SK-N-SH treated with all-trans-retinoic acid at 6 μM for 48 hours (cell line): ENCODE measurements at regions not wholly inside any gene's neighbourhood (a gene's known extent, or its start where the extent isn't known, plus 50 kb on each side); places are given as distances from the start of the nearest gene placed in this dataset.

Experiments used
- ARNTL ChIP-seq: fragments of 450-650 bp; formaldehyde crosslinking; IDR thresholded peaks from 2 replicates; pipeline ENCODE4 v1.5.0; 2020; ENCODE audit warnings: low read depth, mild to moderate bottlenecking, moderate library complexity, borderline replicate concordance
- BACH2 ChIP-seq: fragments of 250-450 bp; sonication (Bioruptor Pico); IDR thresholded peaks from 2 replicates; pipeline ENCODE4 v1.9.0; 2021; ENCODE audit warnings: mild to moderate bottlenecking, borderline replicate concordance
- CREB5 ChIP-seq: fragments of 250-450 bp; sonication (Bioruptor Pico); IDR thresholded peaks from 2 replicates; pipeline ENCODE4 v1.5.1; 2020; ENCODE audit warnings: low read depth, mild to moderate bottlenecking, moderate library complexity
- GLIS3 ChIP-seq: fragments of 250-450 bp; sonication (Bioruptor Pico); IDR thresholded peaks from 2 replicates; pipeline ENCODE4 v1.5.0; 2020; ENCODE audit warnings: mild to moderate bottlenecking, moderate library complexity
- ISL1 ChIP-seq: fragments of 250-450 bp; sonication (Bioruptor Pico); IDR thresholded peaks from 2 replicates; pipeline ENCODE4 v2.1.2; 2022; ENCODE audit warnings: mild to moderate bottlenecking, moderate library complexity
- OSR1 ChIP-seq: fragments of 250-450 bp; sonication (Bioruptor Pico); IDR thresholded peaks from 2 replicates; pipeline ENCODE4 v1.8.0; 2022; ENCODE audit warnings: moderate library complexity, mild to moderate bottlenecking, inconsistent platforms
- RARB ChIP-seq: fragments of 250-450 bp; sonication (Bioruptor Pico); IDR thresholded peaks from 2 replicates; pipeline ENCODE4 v1.8.0; 2021; ENCODE audit warnings: mild to moderate bottlenecking, moderate library complexity
- SNAI2 ChIP-seq: fragments of 250-450 bp; sonication (Bioruptor Pico); IDR thresholded peaks from 2 replicates; pipeline ENCODE4 v1.5.0; 2020; ENCODE audit warnings: mild to moderate bottlenecking, moderate library complexity
- TOX ChIP-seq: fragments of 250-450 bp; sonication (Bioruptor Pico); IDR thresholded peaks from 2 replicates; pipeline ENCODE4 v1.8.0; 2021; ENCODE audit warnings: mild to moderate bottlenecking, moderate library complexity, borderline replicate concordance
- ZFP3 ChIP-seq: fragments of 250-450 bp; sonication (Bioruptor Pico); IDR thresholded peaks from 2 replicates; pipeline ENCODE4 v1.5.0; 2020; ENCODE audit warnings: mild to moderate bottlenecking, moderate library complexity
- ZFP30 ChIP-seq: fragments of 450-650 bp; formaldehyde crosslinking; IDR thresholded peaks from 2 replicates; pipeline ENCODE4 v1.5.0; 2022; ENCODE audit warnings: mild to moderate bottlenecking, moderate library complexity
- ZNF70 ChIP-seq: fragments of 450-650 bp; formaldehyde crosslinking; IDR thresholded peaks from 2 replicates; pipeline ENCODE4 v1.5.0; 2020; ENCODE audit warnings: mild to moderate bottlenecking, moderate library complexity
- TF ChIP-seq, protein P1 (sequence below): fragments of 250-450 bp; sonication (Bioruptor Pico); IDR thresholded peaks from 2 replicates; pipeline ENCODE4 v1.8.0; 2020; ENCODE audit warnings: mild to moderate bottlenecking, moderate library complexity, borderline replicate concordance
- TF ChIP-seq, protein P2 (sequence below): fragments of 250-450 bp; sonication (Bioruptor Pico); IDR thresholded peaks from 2 replicates; pipeline ENCODE4 v1.5.0; 2020; ENCODE audit warnings: mild to moderate bottlenecking, moderate library complexity

DNA sequence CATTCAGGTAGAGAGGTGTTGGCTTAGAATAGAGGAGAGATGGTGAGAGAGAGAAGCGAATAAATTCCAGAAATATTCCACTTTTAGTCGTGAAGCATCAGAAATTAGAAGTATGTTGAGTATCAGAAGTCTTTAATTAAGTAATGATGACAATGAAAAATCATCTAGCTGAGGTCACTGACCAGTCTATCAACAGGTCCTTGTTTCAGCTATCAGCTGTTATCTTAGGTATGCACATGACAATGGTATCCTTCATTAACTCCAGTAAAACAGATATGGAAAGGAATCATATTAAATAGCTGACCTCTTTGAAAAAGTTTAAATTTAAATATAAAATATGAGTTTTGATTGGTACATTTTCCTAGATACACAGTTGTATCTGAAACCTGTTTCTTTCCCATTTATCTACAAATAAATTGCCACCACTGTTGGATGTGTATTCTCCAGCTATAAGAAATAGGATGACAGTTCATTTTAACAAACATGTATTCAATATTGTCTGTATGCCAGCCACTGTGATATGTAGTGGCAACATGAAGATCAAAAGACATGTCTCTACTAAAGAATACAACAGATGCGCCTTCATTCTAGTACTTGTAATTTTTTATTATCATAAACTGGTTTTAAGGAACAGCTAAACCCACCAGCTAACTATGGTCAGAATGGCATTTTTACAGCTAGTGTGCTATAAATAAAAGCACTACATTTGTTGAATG lies 424.2 kb upstream of the DCN start:
- TF ChIP-seq RARB (CRISPR knock-in tag) (no peak), CREB5 (CRISPR knock-in tag) (no peak), BACH2 (CRISPR knock-in tag) (no peak), SNAI2 (CRISPR knock-in tag) (no peak), ZFP30 (no peak), ZFP3 (CRISPR knock-in tag) (no peak), ISL1 (CRISPR knock-in tag) (no peak), TOX (CRISPR knock-in tag) (no peak), GLIS3 (CRISPR knock-in tag) (no peak), OSR1 (CRISPR knock-in tag) (no peak), ZNF70 (CRISPR knock-in tag) (no peak), ARNTL (CRISPR knock-in tag) (no peak)
- TF ChIP-seq, protein P1, sequence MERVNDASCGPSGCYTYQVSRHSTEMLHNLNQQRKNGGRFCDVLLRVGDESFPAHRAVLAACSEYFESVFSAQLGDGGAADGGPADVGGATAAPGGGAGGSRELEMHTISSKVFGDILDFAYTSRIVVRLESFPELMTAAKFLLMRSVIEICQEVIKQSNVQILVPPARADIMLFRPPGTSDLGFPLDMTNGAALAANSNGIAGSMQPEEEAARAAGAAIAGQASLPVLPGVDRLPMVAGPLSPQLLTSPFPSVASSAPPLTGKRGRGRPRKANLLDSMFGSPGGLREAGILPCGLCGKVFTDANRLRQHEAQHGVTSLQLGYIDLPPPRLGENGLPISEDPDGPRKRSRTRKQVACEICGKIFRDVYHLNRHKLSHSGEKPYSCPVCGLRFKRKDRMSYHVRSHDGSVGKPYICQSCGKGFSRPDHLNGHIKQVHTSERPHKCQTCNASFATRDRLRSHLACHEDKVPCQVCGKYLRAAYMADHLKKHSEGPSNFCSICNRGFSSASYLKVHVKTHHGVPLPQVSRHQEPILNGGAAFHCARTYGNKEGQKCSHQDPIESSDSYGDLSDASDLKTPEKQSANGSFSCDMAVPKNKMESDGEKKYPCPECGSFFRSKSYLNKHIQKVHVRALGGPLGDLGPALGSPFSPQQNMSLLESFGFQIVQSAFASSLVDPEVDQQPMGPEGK = no peak
- TF ChIP-seq, protein P2, sequence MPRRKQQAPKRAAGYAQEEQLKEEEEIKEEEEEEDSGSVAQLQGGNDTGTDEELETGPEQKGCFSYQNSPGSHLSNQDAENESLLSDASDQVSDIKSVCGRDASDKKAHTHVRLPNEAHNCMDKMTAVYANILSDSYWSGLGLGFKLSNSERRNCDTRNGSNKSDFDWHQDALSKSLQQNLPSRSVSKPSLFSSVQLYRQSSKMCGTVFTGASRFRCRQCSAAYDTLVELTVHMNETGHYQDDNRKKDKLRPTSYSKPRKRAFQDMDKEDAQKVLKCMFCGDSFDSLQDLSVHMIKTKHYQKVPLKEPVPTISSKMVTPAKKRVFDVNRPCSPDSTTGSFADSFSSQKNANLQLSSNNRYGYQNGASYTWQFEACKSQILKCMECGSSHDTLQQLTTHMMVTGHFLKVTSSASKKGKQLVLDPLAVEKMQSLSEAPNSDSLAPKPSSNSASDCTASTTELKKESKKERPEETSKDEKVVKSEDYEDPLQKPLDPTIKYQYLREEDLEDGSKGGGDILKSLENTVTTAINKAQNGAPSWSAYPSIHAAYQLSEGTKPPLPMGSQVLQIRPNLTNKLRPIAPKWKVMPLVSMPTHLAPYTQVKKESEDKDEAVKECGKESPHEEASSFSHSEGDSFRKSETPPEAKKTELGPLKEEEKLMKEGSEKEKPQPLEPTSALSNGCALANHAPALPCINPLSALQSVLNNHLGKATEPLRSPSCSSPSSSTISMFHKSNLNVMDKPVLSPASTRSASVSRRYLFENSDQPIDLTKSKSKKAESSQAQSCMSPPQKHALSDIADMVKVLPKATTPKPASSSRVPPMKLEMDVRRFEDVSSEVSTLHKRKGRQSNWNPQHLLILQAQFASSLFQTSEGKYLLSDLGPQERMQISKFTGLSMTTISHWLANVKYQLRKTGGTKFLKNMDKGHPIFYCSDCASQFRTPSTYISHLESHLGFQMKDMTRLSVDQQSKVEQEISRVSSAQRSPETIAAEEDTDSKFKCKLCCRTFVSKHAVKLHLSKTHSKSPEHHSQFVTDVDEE (CRISPR knock-in tag) = no peak
